Endodermal cell (in vitro differentiated cells): ENCODE measurements at regions not wholly inside any gene's neighbourhood (a gene's known extent, or its start where the extent isn't known, plus 50 kb on each side); places are given as distances from the start of the nearest gene placed in this dataset.
"Not testable (repeated sequence)": the region's sequence is repeated elsewhere in the genome, so short reads cannot be mapped to it uniquely, and the experiment has no call there.

Source experiments
- DNase-seq: peaks from one replicate; pipeline ENCODE4 v3.0.0-alpha.2; 2017
- H3K27ac ChIP-seq: 2 replicates; pipeline ENCODE4 v1.5.1; 2013; ENCODE audit warnings: mild to moderate bottlenecking, low read depth, low read length, moderate library complexity
- H3K27me3 ChIP-seq: 2 replicates; pipeline ENCODE4 v1.6.1; 2013; ENCODE audit warnings: mild to moderate bottlenecking, low read length, moderate library complexity; ENCODE audit not compliant: insufficient read depth, control insufficient read depth, poor library complexity, severe bottlenecking
- H3K36me3 ChIP-seq: 2 replicates; pipeline ENCODE4 v1.7.0; 2013; ENCODE audit warnings: mild to moderate bottlenecking, low read length, moderate library complexity; ENCODE audit not compliant: control insufficient read depth, insufficient read depth
- H3K4me1 ChIP-seq: one replicate; pipeline ENCODE4 v1.7.0; 2013; ENCODE audit warnings: low read length; ENCODE audit not compliant: control insufficient read depth, insufficient read depth
- H3K4me3 ChIP-seq: 2 replicates; pipeline ENCODE4 v1.5.1; 2013; ENCODE audit warnings: mild to moderate bottlenecking, low read length, moderate library complexity
- H3K9ac ChIP-seq: 2 replicates; pipeline ENCODE4 v1.6.1; 2013; ENCODE audit warnings: mild to moderate bottlenecking, low read length, moderate library complexity; ENCODE audit not compliant: poor library complexity, severe bottlenecking; ENCODE audit errors: extremely low read depth
- H3K9me3 ChIP-seq: 2 replicates; pipeline ENCODE4 v1.6.1; 2013; ENCODE audit warnings: mild to moderate bottlenecking, low read length, moderate library complexity; ENCODE audit not compliant: control insufficient read depth
- H3K27ac Mint-ChIP-seq: 2 replicates; pipeline ENCODE4 v1.8.0; 2020; ENCODE audit warnings: mixed read lengths
- H3K27me3 Mint-ChIP-seq: 2 replicates; pipeline ENCODE4 v1.8.0; 2021; ENCODE audit warnings: mild to moderate bottlenecking, mixed read lengths; ENCODE audit not compliant: insufficient read depth
- H3K36me3 Mint-ChIP-seq: 2 replicates; pipeline ENCODE4 v1.8.0; 2020; ENCODE audit warnings: low read depth, mixed read lengths
- H3K4me1 Mint-ChIP-seq: 2 replicates; pipeline ENCODE4 v1.8.0; 2020; ENCODE audit warnings: mixed read lengths
- H3K4me3 Mint-ChIP-seq: 2 replicates; pipeline ENCODE4 v1.8.0; 2020; ENCODE audit warnings: mild to moderate bottlenecking, moderate library complexity, mixed read lengths
- H3K9me3 Mint-ChIP-seq: 2 replicates; pipeline ENCODE4 v1.8.0; 2020; ENCODE audit warnings: mild to moderate bottlenecking, mixed read lengths
- CTCF ChIP-seq: fragments of 200-600 bp; sonication (generic); conservative IDR thresholded peaks from 2 replicates; pipeline ENCODE4 v1.5.0; 2021; ENCODE audit warnings: antibody characterized with exemption, mild to moderate bottlenecking
- WGBS, 2 experiments: methylation state at CpG; one replicate each; pipeline versions ENCODE4 v1.1.5 to v1.1.7; 2013; ENCODE audit warnings: missing lambda C conversion rate in 2 of 2, mixed read lengths in 1 of 2; ENCODE audit not compliant: insufficient coverage in 1 of 2, insufficient read length in 1 of 2; 5-methylcytosine and 5-hydroxymethylcytosine counted together

DNA sequence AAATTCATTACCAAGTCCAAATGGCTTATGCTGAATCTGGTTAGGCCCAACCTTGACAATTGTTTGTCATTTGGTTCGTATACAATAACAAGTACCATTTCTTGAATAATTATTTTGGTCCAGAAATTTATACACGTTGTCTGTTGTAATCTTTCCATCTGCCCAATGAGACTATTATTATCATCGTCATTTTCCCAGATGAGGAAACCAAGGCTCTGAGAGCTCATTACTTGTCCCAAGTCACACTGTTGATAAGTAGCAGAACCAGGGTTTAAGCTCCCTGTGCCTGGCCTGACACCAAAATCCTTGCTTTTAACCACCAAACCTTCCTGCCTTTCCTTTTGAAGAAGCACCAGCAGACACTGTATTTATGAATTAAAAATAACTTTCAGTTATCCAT, 81.3 kb downstream of the RGS2 start:
- Histone ChIP-seq H3K4me3 (no peak overlapping the region), H3K27ac (no peak overlapping the region), H3K9me3 (no peaks in the 10 kb centered on the region), H3K4me1 (no peaks in the 10 kb centered on the region), H3K36me3 (no peaks in the 10 kb centered on the region), H3K9ac (no peak overlapping the region), H3K27me3 (no peaks in the 10 kb centered on the region)
- DNase-seq: no peak
- 90 to 100% methylated on average over 2 to 3 of the region's 3 CpGs for WGBS, 2 experiments
- Mint-ChIP-seq H3K27me3 (no peaks in the 10 kb centered on the region), H3K36me3 (no peaks in the 10 kb centered on the region), H3K4me3 (no peak overlapping the region), H3K4me1 (peaks cover 4% of the 10 kb centered on the region), H3K9me3 (peaks cover under 1% of the 10 kb centered on the region), H3K27ac (no peak overlapping the region)
- TF ChIP-seq CTCF: no peak

- H3K36me3 Mint-ChIP-seq: no peaks in the 10 kb centered on the region
- H3K27me3 ChIP-seq: no peaks in the 10 kb centered on the region
- no peaks in the 10 kb centered on the region for H3K9me3 ChIP-seq
- no peak overlapping the region for H3K4me3 Mint-ChIP-seq
- H3K9ac ChIP-seq: no peak overlapping the region
- no peaks in the 10 kb centered on the region for H3K4me1 Mint-ChIP-seq
- H3K9me3 Mint-ChIP-seq: peaks cover 2% of the 10 kb centered on the region
- H3K4me1 ChIP-seq: no peaks in the 10 kb centered on the region
- no peak for TF ChIP-seq CTCF
- no peak overlapping the region for H3K4me3 ChIP-seq
- DNase-seq: no peak
- no peak overlapping the region for H3K27ac Mint-ChIP-seq
- WGBS, 2 experiments: 0% methylated on average over 1 of the region's 1 CpG; no CpG with 5 or more reads in 1 of the 2 experiments
- no peaks in the 10 kb centered on the region for H3K27me3 Mint-ChIP-seq
- H3K27ac ChIP-seq: no peak overlapping the region
- H3K36me3 ChIP-seq: no peaks in the 10 kb centered on the region
Observed at GRCh38 chr1:192892934-192893333, 84.1 kb downstream of the RGS2 start.

GRCh38 chr1:192895487-192895886, 86.6 kb downstream of the RGS2 start:
- H3K4me3 Mint-ChIP-seq, H3K27me3 ChIP-seq, DNase-seq, H3K36me3 ChIP-seq, H3K9me3 ChIP-seq, H3K36me3 Mint-ChIP-seq, H3K4me1 ChIP-seq, H3K4me1 Mint-ChIP-seq, H3K9me3 Mint-ChIP-seq, H3K27ac Mint-ChIP-seq, H3K4me3 ChIP-seq, H3K9ac ChIP-seq, H3K27me3 Mint-ChIP-seq, H3K27ac ChIP-seq: not testable (repeated sequence)
- WGBS, 2 experiments: 89 to 90% methylated on average over 6 to 10 of the region's 10 CpGs

GRCh38 chr1:192896376-192896775, 87.5 kb downstream of the RGS2 start:
- no peaks in the 10 kb centered on the region for H3K9me3 ChIP-seq
- TF ChIP-seq CTCF: no peak
- no peaks in the 10 kb centered on the region for H3K36me3 ChIP-seq
- Mint-ChIP-seq H3K4me1 (no peaks in the 10 kb centered on the region), H3K4me3 (no peak overlapping the region), H3K27me3 (no peaks in the 10 kb centered on the region), H3K27ac (no peak overlapping the region), H3K9me3 (peaks cover 2% of the 10 kb centered on the region), H3K36me3 (no peaks in the 10 kb centered on the region)
- H3K9ac ChIP-seq: no peak overlapping the region
- no peaks in the 10 kb centered on the region for H3K4me1 ChIP-seq
- no peaks in the 10 kb centered on the region for H3K27me3 ChIP-seq
- no peak overlapping the region for H3K4me3 ChIP-seq
- no peak overlapping the region for H3K27ac ChIP-seq
- no peak for DNase-seq
